CD4-positive, alpha-beta T cell (primary cell): ENCODE measurements at regions not wholly inside any gene's neighbourhood (a gene's known extent, or its start where the extent isn't known, plus 50 kb on each side); places are given as distances from the start of the nearest gene placed in this dataset.

ENCODE experiments used
- ATAC-seq: fragments of 200-7000 bp; cut with Tn5 transposase; one replicate; pipeline ENCODE4 v1.10.0; 2022; ENCODE audit warnings: mild to moderate bottlenecking; ENCODE audit not compliant: poor library complexity
- CTCF ChIA-PET: fragments of 350-600 bp; sonication (Branson Sonifier 250); formaldehyde crosslinking; loops from one replicate; lab custom pipeline; 2021; ENCODE audit warnings: antibody characterized with exemption, inconsistent platforms; lab: Charles Lee
- POLR2A ChIA-PET: fragments of 350-600 bp; sonication (Branson Sonifier 250); formaldehyde crosslinking; loops from one replicate; lab custom pipeline; 2021; ENCODE audit warnings: antibody characterized with exemption, inconsistent platforms; lab: Charles Lee
- DNase-seq, 14 experiments: peaks; one replicate each; pipeline ENCODE4 v3.0.0-alpha.2; 2013 to 2020; ENCODE audit warnings: mixed read lengths in 2 of 14
- H3K27ac ChIP-seq, 2 donors: one replicate each; pipeline versions ENCODE4 v1.5.1 to v1.7.0; 2013; ENCODE audit warnings: low read length in 2 of 2, low read depth in 1 of 2, mild to moderate bottlenecking in 1 of 2
- H3K27me3 ChIP-seq, 2 experiments: 1 replicate in 1 of 2; 2 replicates in 1 of 2; pipeline versions ENCODE4 v1.6.1 to v1.7.0; 2013; ENCODE audit warnings: low read length in 2 of 2, control low read depth in 1 of 2, mild to moderate bottlenecking in 1 of 2, moderate library complexity in 1 of 2; ENCODE audit not compliant: insufficient read depth in 2 of 2, control insufficient read depth in 1 of 2
- H3K36me3 ChIP-seq: one replicate; pipeline ENCODE4 v1.6.1; 2013; ENCODE audit warnings: low read length, control low read depth; ENCODE audit not compliant: insufficient read depth
- H3K4me1 ChIP-seq: one replicate; pipeline ENCODE4 v1.6.1; 2013; ENCODE audit warnings: low read length, control low read depth; ENCODE audit not compliant: insufficient read depth
- H3K4me3 ChIP-seq: one replicate; pipeline ENCODE4 v1.5.1; 2013; ENCODE audit warnings: mild to moderate bottlenecking, low read length, moderate library complexity
- H3K9me3 ChIP-seq, 2 experiments: 1 replicate in 1 of 2; 2 replicates in 1 of 2; pipeline versions ENCODE4 v1.6.1 to v1.7.0; 2013; ENCODE audit warnings: low read length in 2 of 2, mild to moderate bottlenecking in 2 of 2, control low read depth in 1 of 2, moderate library complexity in 1 of 2; ENCODE audit not compliant: control insufficient read depth in 1 of 2, insufficient read depth in 1 of 2
- H3K27ac Mint-ChIP-seq: one replicate; pipeline ENCODE4 v1.8.0; 2020; ENCODE audit warnings: mixed read lengths
- H3K27me3 Mint-ChIP-seq: one replicate; pipeline ENCODE4 v1.8.0; 2021; ENCODE audit warnings: mixed read lengths
- H3K36me3 Mint-ChIP-seq: one replicate; pipeline ENCODE4 v1.8.0; 2021; ENCODE audit warnings: low read depth, mixed read lengths
- H3K4me1 Mint-ChIP-seq: one replicate; pipeline ENCODE4 v1.8.0; 2021; ENCODE audit warnings: low read depth, mixed read lengths
- H3K4me3 Mint-ChIP-seq: one replicate; pipeline ENCODE4 v1.8.0; 2020; ENCODE audit warnings: mild to moderate bottlenecking, mixed read lengths
- H3K9me3 Mint-ChIP-seq: one replicate; pipeline ENCODE4 v1.8.0; 2020; ENCODE audit warnings: mixed read lengths
- CTCF ChIP-seq: fragments of 200-600 bp; IDR thresholded peaks from one replicate; pipeline ENCODE4 v1.8.0; 2022; ENCODE audit warnings: antibody characterized with exemption, mild to moderate bottlenecking
- intact Hi-C, 2 experiments: fragments of 100-400 bp; cut with DNase I in 1 of 2; cut with micrococcal nuclease in 1 of 2; formaldehyde crosslinking; loops; one replicate each; pipeline versions ENCODE4 v1.15.1 to v1.9.0; 2023 to 2025; cut with DNase I, micrococcal nuclease

- no peaks in the 10 kb centered on the region for H3K36me3 Mint-ChIP-seq
- no peaks in the 10 kb centered on the region for H3K9me3 Mint-ChIP-seq
- peaks cover 0 to 5% of the 10 kb centered on the region in 2 experiments for H3K9me3 ChIP-seq
- no peak for ATAC-seq
- no peaks in the 10 kb centered on the region for H3K36me3 ChIP-seq
- H3K4me3 Mint-ChIP-seq, result no peak overlapping the region
- H3K27ac ChIP-seq, result no peak overlapping the region
- no peak for TF ChIP-seq CTCF
- CTCF ChIA-PET, result interaction anchor here (1.5 kb wide), 1 partner anchor 9 kb away, joined by 3 read pairs; no protein-coding TSS in a partner anchor
- no peak overlapping the region for H3K4me3 ChIP-seq
- POLR2A ChIA-PET, result no interaction called here
- no peaks in the 10 kb centered on the region for H3K4me1 ChIP-seq
- no peak for DNase-seq
- intact Hi-C loops, result no loop called here
- no peak overlapping the region for H3K27ac Mint-ChIP-seq
- no peaks in the 10 kb centered on the region for H3K27me3 ChIP-seq
- H3K4me1 Mint-ChIP-seq, result no peaks in the 10 kb centered on the region
- H3K27me3 Mint-ChIP-seq, result no peaks in the 10 kb centered on the region
These were observed 711.6 kb upstream of the ADAMTS5 start for GRCh38 chr21:27678511-27678910.

DNA sequence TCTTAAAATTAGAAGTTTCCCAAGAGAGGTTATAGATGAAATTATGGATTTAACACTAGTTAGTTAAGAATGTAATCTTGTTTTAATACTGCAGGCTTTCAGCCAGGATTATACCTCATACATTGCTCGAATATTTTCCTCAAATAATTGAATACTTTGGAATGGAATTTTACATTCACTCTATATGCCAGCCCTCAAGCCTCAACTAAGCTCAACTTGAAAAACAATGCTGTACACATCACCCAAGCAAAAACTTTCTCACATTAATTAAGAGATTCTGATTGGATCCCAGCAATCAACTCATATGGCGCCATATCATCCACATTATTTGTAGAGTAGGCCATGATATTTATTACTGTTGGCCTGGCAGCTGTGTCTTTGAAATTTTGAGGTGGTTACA is 710.7 kb upstream of the ADAMTS5 start:
- CTCF ChIA-PET, result no interaction called here
- H3K4me3 ChIP-seq, result no peak overlapping the region
- DNase-seq, result no peak

GRCh38 chr21:27675306-27675705 is 708.4 kb upstream of the ADAMTS5 start:
- POLR2A ChIA-PET, result no interaction called here
- Mint-ChIP-seq H3K27ac (no peak overlapping the region), H3K9me3 (no peaks in the 10 kb centered on the region), H3K27me3 (no peaks in the 10 kb centered on the region), H3K4me3 (no peak overlapping the region), H3K4me1 (no peaks in the 10 kb centered on the region), H3K36me3 (no peaks in the 10 kb centered on the region)
- Histone ChIP-seq H3K27me3 (no peaks in the 10 kb centered on the region), H3K9me3 (peaks cover 0 to 5% of the 10 kb centered on the region in 2 experiments), H3K36me3 (no peaks in the 10 kb centered on the region), H3K4me1 (no peaks in the 10 kb centered on the region), H3K4me3 (no peak overlapping the region), H3K27ac (no peak overlapping the region)
- intact Hi-C loops, result no loop called here
- ATAC-seq, result no peak
- TF ChIP-seq CTCF, result no peak
- CTCF ChIA-PET, result no interaction called here
- DNase-seq, result no peak

More for the DNA sequence above, 710.7 kb upstream of the ADAMTS5 start:
- H3K4me1 Mint-ChIP-seq, result no peaks in the 10 kb centered on the region
- no peak overlapping the region for H3K4me3 Mint-ChIP-seq
- no peaks in the 10 kb centered on the region for H3K27me3 ChIP-seq
- no peaks in the 10 kb centered on the region for H3K4me1 ChIP-seq
- H3K9me3 ChIP-seq, result peaks cover 0 to 5% of the 10 kb centered on the region in 2 experiments
- H3K27me3 Mint-ChIP-seq, result no peaks in the 10 kb centered on the region
- POLR2A ChIA-PET, result no interaction called here
- no peaks in the 10 kb centered on the region for H3K36me3 Mint-ChIP-seq
- no peak for ATAC-seq
- intact Hi-C loops, result no loop called here
- H3K27ac ChIP-seq, result no peak overlapping the region
- H3K36me3 ChIP-seq, result no peaks in the 10 kb centered on the region
- TF ChIP-seq CTCF, result no peak
- H3K27ac Mint-ChIP-seq, result no peak overlapping the region
- H3K9me3 Mint-ChIP-seq, result no peaks in the 10 kb centered on the region
